HG02571 (cell line): ENCODE measurements at regions not wholly inside any gene's neighbourhood (a gene's known extent, or its start where the extent isn't known, plus 50 kb on each side); places are given as distances from the start of the nearest gene placed in this dataset.
"Not testable (repeated sequence)": the region's sequence is repeated elsewhere in the genome, so short reads cannot be mapped to it uniquely, and the experiment has no call there.

Experiments
- ATAC-seq: cut with Tn5 transposase; IDR thresholded peaks from one replicate; pipeline ENCODE4 v1.9.1; 2021; ENCODE audit warnings: mild to moderate bottlenecking, moderate library complexity; ENCODE audit not compliant: unreplicated experiment

DNA sequence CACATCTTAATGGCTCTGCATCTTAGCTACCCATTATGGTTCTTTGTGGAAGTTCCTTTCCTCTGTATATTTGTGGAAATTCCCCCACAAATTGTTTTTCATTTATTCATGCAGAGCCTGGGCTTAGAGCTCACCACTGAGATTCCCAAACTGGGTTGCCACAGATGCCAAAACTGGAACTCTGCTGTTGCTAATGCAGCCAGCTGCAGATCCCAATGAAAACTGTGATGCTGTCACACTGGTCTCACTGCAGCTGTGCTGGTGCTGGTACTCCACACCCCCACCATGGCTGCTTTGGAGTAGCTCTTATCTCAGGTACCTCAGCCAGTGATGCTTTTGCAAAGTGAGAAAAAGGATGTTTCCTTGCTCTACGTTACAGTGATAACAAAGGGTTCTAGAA, 87.7 kb downstream of the DCK start:
- no peak for ATAC-seq

- no peak for ATAC-seq
Observed at GRCh38 chr4:71093745-71094144, 100.3 kb downstream of the DCK start.

DNA sequence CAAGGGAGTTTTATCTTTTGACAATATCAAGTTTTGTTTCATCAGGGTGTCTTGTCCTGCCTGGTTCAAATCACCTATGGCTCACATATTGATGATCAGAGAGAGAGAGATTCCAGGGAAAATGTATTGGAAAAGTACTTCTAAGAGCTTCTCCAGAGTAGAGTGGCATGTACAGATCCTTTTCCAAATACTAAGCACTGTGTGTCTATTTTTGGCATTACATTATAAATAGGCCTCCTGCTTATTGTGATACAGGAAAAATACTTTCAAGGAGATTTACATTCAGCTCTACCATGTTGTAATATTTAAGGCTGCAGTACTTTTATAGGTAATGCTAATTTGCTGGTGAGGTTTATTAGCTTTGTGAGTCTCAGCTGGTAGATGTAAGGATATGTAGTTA, 100.8 kb downstream of the DCK start:
- no peak for ATAC-seq

DNA sequence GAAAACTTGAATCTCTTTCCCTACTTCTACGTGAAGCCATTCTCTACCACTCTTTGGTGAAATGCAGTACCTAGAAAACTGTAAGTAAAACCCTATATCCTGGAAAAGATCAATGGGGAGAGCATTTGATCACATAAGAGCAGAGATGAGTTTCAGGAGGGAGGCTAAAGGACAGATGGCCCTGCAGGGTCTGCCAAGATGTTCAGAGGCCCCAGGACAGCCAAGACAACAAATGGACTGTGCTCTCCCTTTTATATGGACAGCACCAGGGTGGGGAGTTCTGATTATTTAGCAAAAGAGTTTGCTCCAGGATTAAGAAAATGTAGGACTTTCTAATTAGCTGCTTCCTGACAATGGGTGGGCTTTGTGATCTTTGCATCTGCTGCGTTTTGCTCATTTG, 101.7 kb downstream of the DCK start:
- no peak for ATAC-seq

DNA sequence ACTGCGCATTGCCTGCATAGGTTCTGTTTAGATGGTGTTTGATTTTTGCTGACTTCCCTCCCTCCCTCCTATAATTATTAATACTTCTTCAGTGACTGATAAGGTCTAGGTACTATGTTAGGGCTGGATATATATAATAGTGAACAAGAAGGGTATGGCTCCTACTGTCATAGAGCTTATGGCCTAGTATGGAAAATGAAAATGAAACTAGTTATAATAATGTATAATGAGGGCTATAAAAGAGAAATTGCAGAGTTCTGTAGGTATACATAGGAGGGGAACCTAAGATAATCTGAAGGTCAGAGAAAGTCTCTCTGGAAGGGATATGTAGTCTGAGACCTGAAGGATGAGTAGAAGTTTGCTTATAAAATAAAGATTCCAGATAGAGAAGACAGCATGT, 102.1 kb downstream of the DCK start:
- ATAC-seq = no peak

DNA sequence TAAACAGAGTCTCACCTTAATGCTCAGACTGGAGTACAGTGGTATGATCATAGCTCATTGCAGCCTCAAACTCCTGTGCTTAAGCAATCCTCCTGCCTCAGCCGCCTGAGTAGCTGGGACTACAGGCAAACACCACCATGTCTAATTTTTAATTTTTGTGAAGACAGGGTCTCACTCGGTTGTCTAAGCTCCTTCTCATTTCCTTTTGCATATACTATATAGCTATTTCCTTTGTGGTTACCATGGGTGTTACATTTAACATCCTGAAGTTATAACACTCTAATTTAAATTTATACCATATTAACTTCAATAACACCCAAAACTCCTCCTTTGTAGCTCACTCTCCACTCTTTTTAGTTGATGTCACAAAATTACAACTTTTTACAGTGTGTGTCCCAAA, 114.3 kb downstream of the DCK start:
- ATAC-seq = no peak

DNA sequence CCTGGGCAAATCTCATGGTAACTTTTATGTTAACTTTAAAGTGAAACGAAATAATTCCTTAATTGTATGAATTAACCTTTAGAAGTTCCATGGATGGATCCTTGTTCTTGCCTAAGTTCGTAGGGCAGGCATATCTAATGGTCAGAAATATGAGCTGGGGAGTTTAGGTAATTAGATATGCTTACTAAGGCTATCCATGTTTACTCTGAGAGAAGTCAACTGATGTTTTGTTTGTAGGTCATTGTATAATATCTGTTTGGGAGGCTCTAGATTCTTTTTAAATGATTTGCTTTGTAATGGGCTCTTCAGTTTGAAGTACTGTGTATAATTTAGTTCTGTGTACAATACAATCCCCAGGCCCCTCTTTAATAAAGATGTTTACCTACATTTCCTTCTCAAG, 117.0 kb downstream of the DCK start:
- ATAC-seq = no peak

GRCh38 chr4:71111133-71111532, 117.7 kb downstream of the DCK start:
- not testable (repeated sequence) for ATAC-seq

DNA sequence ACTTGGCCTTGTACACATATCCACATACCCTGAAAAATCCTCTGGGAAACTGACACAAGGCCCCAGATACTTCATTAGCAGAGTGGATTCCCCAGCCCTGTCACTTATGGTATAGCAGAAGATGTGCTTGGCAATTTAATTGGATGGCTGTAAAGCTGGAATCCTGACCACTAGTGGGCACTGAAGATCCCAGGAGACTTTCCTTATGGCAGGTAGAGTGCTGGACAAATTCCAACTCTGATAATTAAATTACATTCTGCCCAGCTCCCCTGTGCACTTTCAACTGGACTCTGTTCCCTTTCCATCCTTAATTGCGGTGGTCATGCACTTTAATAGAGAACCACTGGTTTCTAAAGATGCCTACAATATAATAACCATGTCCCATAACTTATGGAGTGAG, 119.8 kb downstream of the DCK start:
- no peak for ATAC-seq

DNA sequence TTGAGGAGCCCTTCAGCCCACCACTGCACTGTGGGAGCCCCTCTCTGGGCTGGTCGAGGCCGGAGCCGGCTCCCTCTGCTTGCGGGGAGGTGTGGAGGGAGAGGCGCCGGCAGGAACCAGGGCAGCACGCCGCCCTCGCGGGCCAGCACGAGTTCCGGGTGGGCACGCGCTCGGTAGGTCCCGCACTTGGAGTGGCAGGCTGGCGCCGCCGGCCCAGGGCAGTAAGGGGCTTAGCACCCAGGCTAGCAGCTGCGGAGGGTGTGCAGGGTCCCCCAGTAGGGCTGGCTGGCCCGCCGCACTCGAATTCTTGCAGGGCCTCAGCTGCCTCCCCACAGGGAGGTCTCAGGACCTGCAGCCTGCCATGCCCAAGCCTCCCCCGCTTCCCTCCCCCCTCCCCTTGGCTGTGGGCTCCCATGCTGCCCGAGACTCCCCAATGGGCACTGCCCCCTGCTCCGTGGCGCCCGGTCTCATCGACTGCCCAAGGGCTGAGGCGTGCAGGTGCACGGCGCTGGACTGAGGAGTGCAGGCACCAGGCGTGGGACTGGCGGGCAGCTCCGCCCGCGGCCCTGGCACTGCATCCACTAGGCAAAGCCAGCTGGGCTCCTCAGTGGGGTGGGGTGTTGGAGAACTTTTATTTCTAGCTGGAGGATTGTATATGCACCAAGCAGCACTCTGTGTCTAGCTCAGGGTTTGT, 127.5 kb downstream of the DCK start:
- ATAC-seq = no peak

DNA sequence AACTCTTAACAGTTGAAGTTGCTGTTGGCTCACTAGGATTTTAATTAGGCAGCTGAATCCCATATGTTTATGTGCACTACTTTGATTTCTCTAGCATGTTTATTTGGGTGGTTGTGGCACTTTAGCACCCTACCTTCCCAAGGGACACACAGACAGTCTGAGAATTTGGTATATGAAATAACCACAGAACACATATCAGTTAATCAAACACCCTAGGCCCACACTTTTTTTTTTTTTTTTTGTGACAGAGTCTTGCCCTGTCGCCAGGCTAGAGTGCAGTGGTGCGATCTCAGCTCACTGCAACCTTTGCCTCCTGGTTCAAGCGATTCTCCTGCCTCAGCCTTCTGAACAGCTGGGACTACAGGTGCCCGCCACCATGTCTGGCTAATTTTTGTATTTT, 130.5 kb downstream of the DCK start:
- ATAC-seq = no peak

DNA sequence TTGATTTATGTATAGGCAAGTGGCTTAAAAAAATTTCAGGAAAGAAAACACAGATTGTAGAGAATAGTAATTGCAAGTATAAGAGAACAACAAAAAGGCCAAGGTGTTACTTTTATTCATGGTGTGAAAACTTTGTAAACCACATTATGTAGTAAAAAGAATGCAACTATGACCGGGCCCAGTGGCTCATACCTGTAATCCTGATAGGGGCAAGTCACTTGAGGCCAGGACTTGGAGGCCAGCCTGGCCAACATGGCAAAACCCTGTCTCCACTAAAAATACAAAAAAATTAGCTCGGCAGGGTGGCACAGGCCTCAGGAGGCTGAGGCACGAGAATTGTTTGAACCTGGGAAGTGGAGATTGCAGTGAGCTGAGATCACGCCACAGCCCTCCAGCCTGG, 131.7 kb downstream of the DCK start:
- ATAC-seq = no peak

GRCh38 chr4:71126719-71127118, 133.3 kb downstream of the DCK start:
- ATAC-seq = no peak

GRCh38 chr4:71130827-71131603, 137.6 kb downstream of the DCK start:
- no peak for ATAC-seq

GRCh38 chr4:71132486-71132885, 139.0 kb downstream of the DCK start:
- ATAC-seq = no peak

- ATAC-seq = no peak
Observed at GRCh38 chr4:71133491-71133890, 140.0 kb downstream of the DCK start.

DNA sequence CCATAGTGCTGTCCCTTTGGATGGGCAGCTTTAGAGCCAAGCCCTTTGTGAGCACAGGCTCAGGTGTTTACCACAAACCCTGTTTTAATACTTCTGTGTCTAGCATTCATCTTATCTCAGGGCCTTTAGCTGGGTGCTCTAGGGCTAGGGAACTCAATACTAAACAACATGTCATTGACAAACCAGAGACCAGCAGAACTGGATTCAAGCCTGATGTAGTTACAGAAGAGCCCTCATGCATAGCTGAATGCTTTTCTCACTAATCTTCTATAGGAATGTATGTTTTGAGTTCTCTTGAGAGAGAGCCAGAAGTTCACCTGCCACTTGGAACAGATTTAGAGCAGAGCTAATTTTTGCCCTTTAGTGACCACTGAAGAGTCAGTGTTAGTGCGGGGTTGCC, 142.6 kb downstream of the DCK start:
- no peak for ATAC-seq

DNA sequence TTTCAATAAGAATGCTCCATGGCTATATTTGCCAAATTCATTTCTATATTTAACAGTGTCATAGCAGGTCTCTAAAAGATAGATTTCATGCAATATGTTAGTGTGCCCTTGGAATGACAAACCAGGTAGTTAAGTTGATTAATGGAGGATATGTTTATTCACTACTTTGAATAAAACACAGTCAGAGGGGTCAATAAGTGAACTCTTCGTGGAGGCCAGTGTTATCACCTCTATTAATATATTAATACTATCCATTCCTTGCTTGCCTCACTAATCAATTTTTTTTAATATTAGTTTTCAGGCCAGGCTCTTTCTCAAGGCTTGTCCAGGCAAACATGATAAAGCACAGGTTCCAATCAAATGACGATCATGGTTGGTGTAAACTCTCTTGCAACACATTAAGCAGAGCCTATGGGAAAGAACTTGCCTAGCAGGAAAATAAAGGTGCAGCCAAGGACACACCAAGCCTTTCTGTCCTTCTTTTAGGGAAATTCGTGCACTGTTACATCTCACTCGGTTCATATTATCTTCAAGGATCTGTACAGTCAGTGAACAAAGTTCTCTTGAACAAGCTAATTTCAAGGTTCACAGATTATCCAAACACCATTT, 144.7 kb downstream of the DCK start:
- no peak for ATAC-seq

GRCh38 chr4:71140563-71140962, 147.1 kb downstream of the DCK start:
- no peak for ATAC-seq

- ATAC-seq = no peak
Observed at GRCh38 chr4:71141125-71141524, 147.7 kb downstream of the DCK start.

GRCh38 chr4:71147261-71147660, 153.8 kb downstream of the DCK start:
- no peak for ATAC-seq

GRCh38 chr4:71148545-71148944, 155.1 kb downstream of the DCK start:
- no peak for ATAC-seq
